Stimulated activated CD8-positive, alpha-beta memory T cell treated with anti-CD3 and anti-CD28 coated beads, Interleukin-7, amount 100 ng/mL, for 24 hours (primary cell): ENCODE measurements at regions not wholly inside any gene's neighbourhood (a gene's known extent, or its start where the extent isn't known, plus 50 kb on each side); places are given as distances from the start of the nearest gene placed in this dataset.

Source experiments
- DNase-seq: peaks from one replicate; pipeline ENCODE4 v3.0.0-alpha.2; 2020; ENCODE audit warnings: low read depth

DNA sequence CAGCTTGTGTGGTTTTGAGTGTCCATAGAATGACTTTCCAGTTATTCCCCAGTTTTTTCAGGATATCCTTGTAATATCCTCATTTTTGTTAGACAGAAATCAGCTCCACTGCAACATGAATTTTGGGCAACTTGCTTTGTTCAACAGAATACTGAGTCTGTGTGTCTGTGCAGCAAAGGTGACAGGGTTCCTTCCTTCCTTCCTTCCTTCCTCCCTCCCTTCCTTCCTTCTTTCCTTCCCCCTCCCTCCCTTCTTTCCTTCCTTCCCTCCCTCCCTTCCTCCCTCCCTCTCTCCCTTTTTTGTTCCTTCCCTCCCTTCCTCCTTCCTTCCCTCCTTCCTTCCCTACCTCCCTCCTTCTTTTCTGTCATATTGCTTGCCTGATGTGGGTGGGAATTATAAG lies 496.5 kb downstream of the EPM2A start:
- no peak for DNase-seq

DNA sequence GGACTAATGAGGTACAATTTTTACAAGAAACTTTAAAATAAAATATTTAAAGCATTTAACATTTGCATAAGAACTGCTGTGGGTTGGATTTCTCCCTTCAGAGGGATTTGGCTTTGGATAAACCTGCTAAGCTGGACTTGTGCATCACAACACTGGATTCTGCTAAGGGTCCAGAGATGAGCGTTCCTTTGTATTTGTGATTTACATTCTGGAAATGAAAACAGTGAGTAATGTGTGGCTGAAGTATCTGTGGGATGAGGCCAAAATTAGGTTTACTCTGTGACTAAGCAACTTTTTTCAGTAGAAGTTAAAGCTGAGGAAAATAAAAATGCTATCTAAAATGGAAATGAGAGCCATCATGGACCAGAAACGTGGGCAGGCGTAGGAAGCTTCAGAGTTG lies 494.3 kb downstream of the EPM2A start:
- no peak for DNase-seq

DNA sequence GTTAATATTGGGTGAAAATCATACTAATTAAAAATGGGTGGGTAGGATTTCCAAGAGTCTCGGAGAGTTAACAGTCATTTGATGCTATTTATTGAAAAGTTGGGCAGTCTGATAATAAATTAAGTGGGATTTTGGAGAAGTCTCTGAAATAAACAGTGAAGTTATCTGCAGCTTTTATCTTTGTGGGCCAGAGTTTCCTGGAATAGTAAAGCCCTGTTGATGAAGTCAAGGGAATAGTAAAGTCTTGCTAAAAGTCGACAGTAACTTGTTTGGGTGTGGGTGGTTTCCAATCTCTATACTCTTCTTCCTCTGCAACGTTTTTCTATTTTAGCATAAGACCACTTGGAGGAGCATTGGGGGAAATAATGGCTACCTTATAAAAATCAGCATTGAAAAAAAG lies 493.6 kb downstream of the EPM2A start:
- no peak for DNase-seq

DNA sequence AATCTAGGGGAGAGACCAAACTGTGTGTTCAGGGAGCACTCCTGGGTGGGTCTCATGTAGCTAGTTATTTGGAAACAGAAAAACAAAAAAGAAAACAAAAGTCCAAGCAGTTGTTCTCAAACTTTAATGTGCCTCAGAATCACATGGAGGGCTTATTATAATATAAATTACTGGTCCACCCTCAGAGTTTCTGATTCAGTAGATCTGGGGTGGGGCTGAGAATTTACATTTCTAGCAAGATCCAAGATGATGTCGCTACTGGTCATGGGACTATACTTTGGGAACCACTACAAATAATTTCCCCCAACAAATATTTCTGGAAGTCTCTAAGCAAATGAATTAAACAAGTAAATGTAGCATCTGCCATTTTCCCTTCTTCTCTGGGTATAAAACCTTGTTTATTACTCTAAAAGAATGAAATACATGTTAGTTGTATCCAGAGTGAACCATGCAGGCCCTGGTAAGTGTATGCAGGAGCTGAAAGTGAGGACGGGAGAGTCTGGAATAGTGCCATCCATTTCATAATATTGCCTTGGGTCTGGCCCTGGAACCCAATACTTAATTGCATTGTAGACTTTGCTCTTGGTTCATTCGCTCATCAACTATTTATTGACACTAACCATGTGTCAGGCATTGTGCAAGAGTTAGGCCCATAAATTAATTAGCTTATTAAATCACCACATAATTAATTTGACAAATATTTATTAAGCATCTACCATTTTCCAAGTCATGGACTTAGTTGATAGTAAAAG lies 490.8 kb downstream of the EPM2A start:
- DNase-seq = no peak

DNA sequence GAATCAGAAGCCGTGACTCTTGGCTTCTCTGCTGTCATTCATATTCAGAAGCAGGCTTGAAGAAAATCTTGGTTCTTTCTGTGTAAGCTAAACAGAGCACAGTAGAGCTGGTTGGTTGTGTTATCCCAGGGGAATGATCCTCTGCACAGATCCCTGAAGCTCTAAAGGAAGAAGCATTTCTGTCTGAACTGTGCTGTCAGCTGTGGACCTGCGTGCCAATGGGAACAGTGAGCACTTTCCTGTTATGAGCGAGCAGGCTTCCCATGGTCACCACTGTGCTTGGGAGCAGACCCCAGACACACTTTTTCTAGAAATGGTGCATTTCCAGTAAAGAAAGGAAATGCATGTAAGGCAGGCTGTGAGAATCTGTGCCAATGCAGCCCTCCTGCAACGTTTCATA lies 490.2 kb downstream of the EPM2A start:
- no peak for DNase-seq

DNA sequence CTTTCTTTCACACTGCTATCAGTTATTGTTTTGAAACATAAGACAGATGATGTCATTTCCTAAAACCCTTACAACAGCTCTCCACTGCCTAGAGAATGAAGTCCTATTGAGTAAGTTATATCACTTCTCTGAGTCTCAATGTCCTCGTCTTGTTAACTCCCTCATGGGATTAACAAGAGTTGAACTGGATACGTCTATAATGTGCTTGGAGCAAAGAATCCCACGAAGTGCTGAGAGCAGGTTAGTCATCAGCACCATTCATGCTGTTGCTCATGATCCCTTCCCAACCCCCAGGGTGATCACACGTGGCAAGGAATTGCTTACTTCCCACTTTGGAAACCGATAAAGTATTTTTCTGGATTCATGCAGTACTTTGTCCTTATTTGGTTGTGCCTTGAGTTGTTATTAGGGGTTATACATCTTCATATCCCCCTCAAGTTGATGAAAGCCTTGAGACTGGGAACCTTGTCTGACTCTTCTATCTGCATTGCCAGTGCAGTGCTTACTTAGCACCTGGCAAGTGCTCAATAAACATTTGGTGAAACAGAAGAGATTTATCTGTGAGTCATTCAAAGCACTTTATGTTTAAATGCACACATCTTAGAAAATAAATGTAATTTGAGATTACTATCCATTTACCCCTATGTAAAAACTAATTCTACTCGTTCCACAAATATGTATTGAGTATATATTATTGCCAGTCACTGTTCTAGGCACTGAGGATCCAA lies 487.5 kb downstream of the EPM2A start:
- DNase-seq = no peak

DNA sequence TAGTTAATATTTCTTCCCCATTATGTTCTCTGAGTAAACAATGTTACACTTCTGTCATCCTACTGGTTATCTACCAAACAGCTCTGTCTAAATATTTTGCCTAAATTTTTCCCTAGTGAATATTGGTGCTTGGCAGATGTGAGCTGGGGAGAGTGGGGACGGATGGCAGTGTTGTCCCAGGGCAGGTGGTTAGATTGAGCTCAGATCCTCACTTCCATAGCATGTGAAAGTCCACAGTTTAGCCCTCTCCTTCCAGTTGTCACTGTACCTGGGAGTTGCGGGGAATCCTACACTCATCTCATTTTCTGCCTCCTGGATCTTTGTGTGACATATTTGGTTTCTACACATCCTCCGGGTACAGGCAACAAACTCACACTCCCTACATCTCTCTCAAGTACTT lies 484.9 kb downstream of the EPM2A start:
- no peak for DNase-seq

DNA sequence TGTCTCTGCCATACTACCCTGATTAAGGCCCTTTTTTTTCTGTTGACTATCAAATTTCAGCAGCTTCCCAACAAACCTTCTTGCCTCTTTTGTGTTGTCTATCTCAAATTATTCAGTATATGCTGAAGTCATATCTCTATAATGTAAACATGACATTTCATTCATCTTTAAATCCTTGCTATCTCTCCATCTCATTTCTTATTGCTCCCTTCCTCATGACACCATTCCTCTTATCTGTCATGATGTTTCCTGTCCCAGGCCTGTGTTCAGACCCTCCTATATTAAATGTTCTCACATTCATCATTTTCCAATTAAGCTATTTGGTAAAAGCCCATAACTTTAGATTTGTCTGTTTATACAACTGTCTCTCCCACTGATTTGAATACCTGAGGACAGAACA lies 482.6 kb downstream of the EPM2A start:
- DNase-seq = no peak

DNA sequence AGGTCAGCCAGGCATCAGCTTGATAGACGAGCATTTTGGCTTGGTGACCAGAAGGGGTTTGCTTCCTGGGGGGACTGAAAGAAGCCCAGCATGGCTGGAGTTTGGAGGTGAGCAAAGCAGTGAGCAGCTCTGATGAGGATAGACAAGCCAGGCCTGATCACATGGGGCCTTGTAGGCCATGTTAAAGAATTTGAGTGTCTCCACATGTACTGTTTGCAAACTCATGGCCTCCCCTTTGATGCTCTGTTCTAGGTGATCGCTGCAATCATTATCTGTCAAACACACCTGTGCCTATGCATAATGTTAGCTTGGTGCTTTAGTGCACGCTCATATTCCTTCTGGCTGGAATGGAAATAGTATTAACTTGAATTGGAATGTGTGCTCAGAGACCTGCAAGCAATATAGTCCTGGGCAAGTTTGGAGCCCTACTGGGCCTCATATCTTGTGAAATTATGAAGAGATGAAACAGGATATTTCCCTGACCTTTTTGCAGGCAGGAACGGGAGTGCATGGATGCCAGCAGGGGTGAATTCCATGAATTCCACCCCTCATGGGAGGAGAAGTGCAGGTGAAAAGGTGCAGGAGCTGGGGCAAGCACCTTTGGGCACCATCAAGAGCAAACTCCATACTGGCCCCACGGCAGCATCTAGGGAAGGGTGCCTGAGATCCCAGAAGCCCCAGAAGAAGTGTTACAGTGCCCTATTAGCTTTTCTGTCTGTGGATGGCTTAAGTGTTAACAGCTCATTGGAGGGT lies 480.5 kb downstream of the EPM2A start:
- no peak for DNase-seq

DNA sequence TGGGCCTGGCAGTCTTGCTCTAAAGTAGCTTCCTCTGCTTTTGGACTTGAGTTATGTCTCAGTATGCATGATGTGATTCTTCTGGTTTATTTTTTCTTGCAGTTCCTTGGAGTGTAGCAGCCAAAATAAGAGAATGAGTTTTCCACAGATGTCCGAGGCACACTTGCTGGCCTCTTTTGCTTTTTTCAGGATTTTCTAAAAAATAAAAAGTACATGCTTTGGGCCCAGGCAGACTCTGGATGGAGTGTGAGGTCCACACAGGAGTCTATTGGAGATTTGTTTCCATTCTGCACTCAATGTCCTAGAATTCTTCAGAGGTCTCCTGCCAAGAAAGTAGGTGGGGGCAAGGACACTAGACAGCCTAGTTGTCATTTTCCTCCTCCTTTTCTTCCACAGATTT lies 477.6 kb downstream of the EPM2A start:
- no peak for DNase-seq

DNA sequence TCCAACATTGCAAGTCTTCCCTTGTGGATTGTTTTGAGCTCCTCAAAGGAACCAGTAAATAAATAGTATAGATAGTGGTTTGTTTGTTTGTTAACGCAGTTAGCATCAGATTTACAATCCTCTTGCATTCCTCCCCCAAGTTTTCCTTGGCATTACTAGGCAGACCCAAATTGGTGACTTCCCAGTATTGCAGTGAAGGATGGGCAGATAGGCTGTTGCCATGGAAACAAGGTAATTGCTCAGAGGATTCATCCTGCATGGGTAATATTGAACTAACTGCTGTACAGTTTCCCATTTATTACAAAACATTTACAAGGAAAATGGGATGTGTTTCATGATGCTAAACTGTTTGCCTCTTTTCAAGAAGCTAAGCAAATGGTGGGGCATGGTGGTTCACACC lies 477.2 kb downstream of the EPM2A start:
- no peak for DNase-seq

DNA sequence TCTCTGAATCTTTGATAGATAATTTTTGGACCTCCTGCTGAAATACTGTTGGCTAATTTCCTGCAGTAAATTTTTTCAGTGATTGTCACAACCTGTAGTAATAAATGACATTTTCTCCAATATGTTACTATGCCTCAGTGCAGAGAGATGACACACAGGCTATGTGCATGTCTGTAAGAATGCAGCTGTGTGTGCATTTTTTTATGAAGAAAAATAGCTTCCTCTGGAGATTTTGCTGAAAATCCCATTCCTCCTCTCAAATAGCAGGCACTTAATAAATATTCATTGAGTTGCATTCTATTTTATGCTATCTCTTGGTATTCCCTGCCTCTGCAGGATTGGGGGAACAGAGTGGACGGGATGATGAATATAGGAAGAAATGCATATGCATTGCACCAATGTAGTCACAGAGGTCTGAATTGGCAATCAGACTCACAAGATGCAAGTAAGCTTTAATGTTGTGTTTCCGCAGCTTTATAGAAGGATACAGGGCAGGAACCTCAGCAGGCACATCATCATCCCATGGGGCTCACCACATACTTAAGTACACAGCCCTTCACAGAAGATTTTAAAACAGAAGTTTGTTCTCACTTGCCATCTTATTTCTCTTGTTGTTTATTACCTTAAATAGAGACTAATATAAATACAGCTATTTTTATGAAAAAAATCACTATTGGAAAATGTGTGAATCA lies 474.7 kb downstream of the EPM2A start:
- no peak for DNase-seq

DNA sequence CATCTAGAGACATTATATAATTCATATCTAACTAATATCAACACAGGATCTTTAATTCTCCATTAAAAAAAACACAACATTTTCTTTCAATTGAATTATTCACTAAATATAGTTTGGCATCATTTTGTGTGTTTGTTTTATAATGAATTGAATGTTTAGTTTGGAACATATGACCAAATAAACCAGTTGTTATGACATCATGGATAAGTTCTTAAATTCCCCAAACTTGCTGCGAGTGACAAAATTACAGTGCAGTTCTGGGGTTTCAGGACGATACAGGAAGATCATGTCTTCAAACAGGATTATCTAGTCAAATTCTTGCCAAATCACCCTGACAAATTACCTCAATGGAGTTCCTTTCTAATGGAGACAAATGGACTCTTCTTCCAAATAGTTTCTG lies 473.6 kb downstream of the EPM2A start:
- no peak for DNase-seq

DNA sequence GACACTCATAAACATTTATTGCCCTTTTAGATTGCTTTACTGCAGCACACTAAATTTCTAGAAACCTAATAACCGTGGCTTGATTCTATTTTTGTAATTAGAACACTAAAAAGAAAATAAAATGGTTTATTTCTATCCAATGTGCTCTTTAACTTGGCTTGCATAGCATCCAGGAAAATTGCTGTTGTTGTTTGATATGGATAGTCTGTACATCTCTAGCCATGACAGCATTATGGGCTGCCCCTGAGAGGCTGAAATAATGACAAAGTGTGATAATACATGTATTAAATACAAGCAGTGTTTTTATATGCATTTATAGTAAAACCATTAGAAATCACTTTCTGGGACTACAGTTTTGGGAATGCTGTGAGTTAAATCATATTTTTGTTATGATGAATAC lies 472.5 kb downstream of the EPM2A start:
- no peak for DNase-seq

DNA sequence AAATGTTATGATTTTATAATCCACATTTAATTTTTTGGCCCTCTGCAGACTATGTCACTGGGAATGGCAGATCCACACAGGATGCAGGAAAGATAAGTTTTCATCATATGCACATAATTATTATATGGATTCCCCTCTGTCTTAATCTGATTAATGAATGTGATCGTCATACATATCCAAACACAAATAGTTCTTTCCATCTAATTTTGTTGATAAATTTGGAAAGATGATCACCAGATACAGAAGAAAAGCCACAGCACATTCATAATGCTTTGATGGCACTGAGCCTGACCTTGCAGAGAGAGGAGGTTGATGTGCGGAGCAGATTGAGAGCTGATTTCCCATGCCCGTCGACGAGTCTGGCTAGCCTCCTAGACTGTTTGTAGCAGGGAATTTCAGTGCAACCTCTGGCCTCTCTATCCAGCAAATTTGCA lies 471.5 kb downstream of the EPM2A start:
- DNase-seq = no peak

DNA sequence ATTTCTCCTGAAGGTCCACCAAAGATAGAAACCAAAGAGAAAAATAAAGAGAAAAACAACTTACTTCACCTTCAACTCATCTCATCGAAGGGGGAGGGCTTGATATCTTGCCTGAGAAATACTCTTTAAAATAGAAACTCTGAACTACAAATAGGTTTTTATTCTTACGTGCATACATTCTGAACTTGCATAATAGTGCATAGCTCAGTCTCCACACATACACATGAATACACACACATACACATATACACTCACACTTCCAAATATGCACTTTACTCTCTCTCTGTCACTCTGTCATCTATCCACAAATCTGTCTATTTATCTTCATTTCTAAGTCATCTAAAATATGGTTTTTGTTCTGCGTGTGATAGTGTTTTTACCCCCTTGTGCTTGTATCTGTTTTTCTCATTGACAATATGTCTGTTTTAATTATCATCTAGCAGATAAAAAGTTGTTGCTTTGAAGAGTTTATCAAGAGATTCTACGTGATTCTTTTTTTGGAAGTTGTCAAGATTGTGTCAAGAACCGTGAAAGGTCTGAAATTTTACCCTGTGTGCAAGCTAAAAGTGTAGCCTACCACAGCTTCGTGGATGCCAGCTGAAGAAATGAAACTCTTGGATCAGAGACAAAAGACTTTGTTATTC lies 468.8 kb downstream of the EPM2A start:
- DNase-seq = no peak

DNA sequence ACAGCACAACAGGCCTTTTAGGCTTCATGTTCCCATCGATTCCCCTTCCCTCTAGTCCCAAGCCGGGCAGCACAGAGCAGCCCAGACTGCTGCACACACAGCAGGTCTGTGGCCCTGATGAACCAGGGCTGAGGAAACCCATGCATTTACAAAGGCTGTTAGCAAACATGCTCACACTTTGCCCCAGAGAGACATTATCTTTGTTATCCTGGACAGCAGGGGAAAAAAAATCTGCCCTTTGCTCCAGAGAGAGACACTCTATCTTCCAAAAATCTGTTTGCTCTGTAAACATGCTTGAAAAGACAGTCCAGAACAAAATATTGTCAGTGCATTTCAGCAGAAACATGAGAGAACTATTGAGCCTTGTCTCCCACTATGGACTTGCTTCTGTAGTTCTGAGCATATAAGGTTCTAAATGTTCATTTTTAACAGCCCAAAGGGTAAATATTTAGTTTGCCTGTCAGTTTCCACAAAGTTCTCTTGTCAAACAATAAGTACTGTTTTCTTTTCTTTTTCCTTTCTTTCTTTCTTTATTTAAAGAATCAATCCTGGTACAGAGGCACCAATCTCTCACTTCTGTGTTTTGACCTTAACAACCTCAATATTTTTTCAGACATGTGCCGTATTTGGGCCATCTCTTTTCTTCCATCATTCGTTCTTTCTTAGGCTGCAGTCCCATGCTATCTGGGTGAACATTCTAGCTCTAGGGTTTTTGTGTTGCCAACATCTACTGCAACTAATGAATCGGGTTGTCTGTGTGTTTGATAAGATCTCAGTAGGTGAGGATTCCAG lies 468.0 kb downstream of the EPM2A start:
- no peak for DNase-seq

DNA sequence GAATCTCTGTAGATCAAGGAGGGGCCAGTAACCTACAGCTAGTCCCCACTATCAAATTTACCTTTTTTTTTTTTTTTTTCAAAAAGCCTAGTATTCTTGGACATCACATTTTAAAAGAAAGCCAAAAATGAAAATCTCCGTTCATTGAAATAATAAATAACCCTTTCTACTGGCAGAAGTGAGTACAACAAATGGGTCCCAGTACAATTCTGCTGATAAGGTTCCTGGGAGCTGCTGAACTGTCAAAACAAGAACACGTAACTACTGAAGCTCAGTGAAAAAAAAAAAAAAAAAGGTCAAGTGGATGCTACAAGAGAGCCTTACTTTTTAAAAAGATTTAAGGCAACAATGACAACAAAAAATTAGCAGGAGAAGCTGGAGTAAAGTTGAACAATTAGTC lies 464.9 kb downstream of the EPM2A start:
- no peak for DNase-seq

DNA sequence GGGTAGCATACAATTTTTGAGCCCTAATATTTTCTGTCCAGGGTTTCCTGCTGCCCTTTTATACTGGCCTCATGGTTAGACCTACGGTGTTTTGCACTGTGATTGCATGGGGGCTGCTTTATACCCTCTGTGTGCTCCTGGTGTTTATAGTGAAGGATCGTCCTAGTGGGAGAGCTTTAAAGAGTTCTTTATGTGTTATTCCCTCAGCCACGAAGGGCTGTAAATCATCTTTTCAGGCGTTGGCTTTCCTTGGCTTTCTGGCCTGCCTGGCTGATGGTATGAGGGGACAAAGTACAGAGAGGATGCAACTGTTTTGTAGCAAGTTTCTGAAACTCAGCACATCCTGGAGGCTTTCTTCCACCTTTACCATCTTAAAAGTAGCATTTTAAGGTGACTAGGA lies 464.3 kb downstream of the EPM2A start:
- DNase-seq = no peak

DNA sequence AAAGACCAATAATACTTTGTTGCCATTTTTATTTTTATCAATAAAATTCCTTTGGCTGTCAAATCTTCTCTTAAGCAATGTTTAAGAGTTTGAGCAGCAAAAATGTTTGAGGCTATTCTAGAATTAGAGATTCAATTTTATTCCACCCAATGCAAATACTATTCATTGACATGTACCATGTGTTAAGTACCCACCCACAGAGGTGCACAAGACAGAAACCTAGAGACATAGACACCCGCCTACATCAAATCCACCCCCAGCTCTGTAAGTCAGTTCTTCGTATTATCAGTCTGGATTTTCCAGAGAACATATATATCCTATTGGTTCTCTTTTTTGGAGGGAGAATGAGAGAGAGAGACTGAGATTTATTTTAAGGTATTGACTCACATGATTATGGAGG lies 463.7 kb downstream of the EPM2A start:
- no peak for DNase-seq

DNA sequence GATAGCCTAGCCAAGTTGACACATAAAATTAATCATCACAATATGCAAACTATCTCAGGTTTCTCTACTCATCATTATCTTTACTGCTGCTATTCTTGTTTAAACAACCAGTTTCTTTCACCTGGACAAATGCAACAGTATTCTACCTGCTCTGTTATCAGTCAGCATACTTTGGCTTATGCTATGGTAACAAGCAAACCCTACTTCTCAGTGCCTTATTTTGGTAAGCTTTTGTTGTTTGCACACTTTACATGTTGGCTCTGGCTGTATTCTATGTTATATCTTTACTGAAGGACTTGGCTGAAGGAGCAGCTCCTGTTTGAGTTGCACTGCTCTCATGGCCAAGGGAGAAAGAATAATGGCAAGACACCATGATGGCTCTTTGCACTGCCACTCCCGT lies 463.1 kb downstream of the EPM2A start:
- no peak for DNase-seq
